Stomach (tissue), 8 donors: ENCODE measurements at regions not wholly inside any gene's neighbourhood (a gene's known extent, or its start where the extent isn't known, plus 50 kb on each side); places are given as distances from the start of the nearest gene placed in this dataset.

Experiments
- DNase-seq, 2 donors: peaks; one replicate each; pipeline versions ENCODE4 v3.0.0 to v3.0.0-alpha.2; 2013 to 2019
- H3K27ac ChIP-seq, 5 donors: fragments of 200-600 bp in 4 of 5; sonication (generic) in 4 of 5; one replicate each; pipeline ENCODE4 v1.5.1; 2013 to 2019; ENCODE audit warnings: mild to moderate bottlenecking in 1 of 5, moderate library complexity in 1 of 5
- H3K27me3 ChIP-seq, 3 donors: fragments of 200-600 bp; sonication (generic); one replicate each; pipeline ENCODE4 v1.5.1; 2017 to 2019; ENCODE audit warnings: mixed run types in 1 of 3
- H3K36me3 ChIP-seq, 4 donors: fragments of 200-600 bp; sonication (generic); 1 replicate in 3 of 4; 2 replicates in 1 of 4; pipeline ENCODE4 v1.5.1; 2016 to 2019
- H3K4me1 ChIP-seq, 4 donors: fragments of 200-600 bp; sonication (generic); one replicate each; pipeline ENCODE4 v1.5.1; 2016 to 2019
- H3K4me3 ChIP-seq, 4 donors: fragments of 200-600 bp; sonication (generic) in 3 of 4; one replicate each; pipeline ENCODE4 v1.5.1; 2016 to 2019; ENCODE audit warnings: mild to moderate bottlenecking in 1 of 4
- H3K9me3 ChIP-seq, 4 donors: fragments of 200-600 bp; sonication (generic); one replicate each; pipeline ENCODE4 v1.5.1; 2016 to 2019
- CTCF ChIP-seq, 7 experiments: fragments of 450-650 bp in 4 of 7; fragments of 200-600 bp in 3 of 7; sonication (generic) in 3 of 7; IDR thresholded peaks; one replicate each; pipeline ENCODE4 v1.5.1; 2016 to 2019; ENCODE audit warnings: antibody characterized with exemption in 7 of 7, control low read depth in 2 of 7, mild to moderate bottlenecking in 1 of 7
- EP300 ChIP-seq: sonication (generic); formaldehyde crosslinking; IDR thresholded peaks from one replicate; pipeline ENCODE4 v1.6.1; 2017; ENCODE audit warnings: antibody characterized with exemption
- POLR2A ChIP-seq, 4 donors: fragments of 450-650 bp; IDR thresholded peaks; one replicate each; pipeline ENCODE4 v1.6.1; 2016; ENCODE audit warnings: antibody characterized with exemption in 4 of 4, control low read depth in 2 of 4, mild to moderate bottlenecking in 1 of 4, moderate library complexity in 1 of 4
- POLR2AphosphoS5 ChIP-seq, 3 donors: sonication (generic); formaldehyde crosslinking; IDR thresholded peaks; one replicate each; pipeline ENCODE4 v1.6.1; 2016; ENCODE audit warnings: antibody characterized with exemption in 3 of 3
- WGBS, 5 donors: extraction: QIAGEN DNeasy Blood & Tissue Kit in 3 of 5; methylation state at CpG; one replicate each; pipeline versions ENCODE4 v1.1.5 to v1.1.7; 2013 to 2018; 5-methylcytosine and 5-hydroxymethylcytosine counted together
- intact Hi-C: fragments of 100-400 bp; cut with DNase I; formaldehyde crosslinking; loops from one replicate; pipeline ENCODE4 v1.15.1; 2023; ENCODE audit warnings: low total_unique reads
- donor health status: healthy with polysubstance abuse.
- donor health status: Bipolar disorder and iron deficiency.
- donor health status: healthy.

GRCh38 chr1:115436596-115436995, 98.5 kb upstream of the NGF start:
- Histone ChIP-seq H3K36me3 (no peaks in the 10 kb centered on the region), H3K4me3 (no peak overlapping the region), H3K9me3 (no peaks in the 10 kb centered on the region), H3K27me3 (no peaks in the 10 kb centered on the region), H3K27ac (no peak overlapping the region), H3K4me1 (no peaks in the 10 kb centered on the region)
- intact Hi-C loops: no loop called here
- no peak for TF ChIP-seq CTCF (IDR thresholded peaks at IDR 0.05)
- no peak for TF ChIP-seq POLR2AphosphoS5 (IDR thresholded peaks at IDR 0.05)
- TF ChIP-seq POLR2A (IDR thresholded peaks at IDR 0.05): no peak
- TF ChIP-seq EP300: no peak
- no peak for DNase-seq

- Histone ChIP-seq H3K9me3 (no peaks in the 10 kb centered on the region), H3K4me1 (no peaks in the 10 kb centered on the region), H3K27ac (no peak overlapping the region), H3K4me3 (no peak overlapping the region), H3K27me3 (no peaks in the 10 kb centered on the region), H3K36me3 (no peaks in the 10 kb centered on the region)
- 58 to 83% (median 71%) methylated on average over 6 of the region's 6 CpGs for WGBS, 5 donors
- DNase-seq: peak in 1 of 2 donors; percentile 56
- no peak for TF ChIP-seq CTCF (IDR thresholded peaks at IDR 0.05)
- no peak for TF ChIP-seq POLR2AphosphoS5 (IDR thresholded peaks at IDR 0.05)
- no peak for TF ChIP-seq POLR2A (IDR thresholded peaks at IDR 0.05)
- TF ChIP-seq EP300: no peak
- intact Hi-C loops: no loop called here
These were observed 95.4 kb upstream of the NGF start for GRCh38 chr1:115433483-115433882.

GRCh38 chr1:115432061-115432460, 94.0 kb upstream of the NGF start:
- 48 to 69% (median 57%) methylated on average over 6 of the region's 6 CpGs for WGBS, 5 donors

GRCh38 chr1:115430441-115431158, 92.6 kb upstream of the NGF start:
- Histone ChIP-seq H3K4me1 (no peaks in the 10 kb centered on the region), H3K27me3 (no peaks in the 10 kb centered on the region), H3K27ac (no peak overlapping the region), H3K4me3 (no peak overlapping the region), H3K9me3 (no peaks in the 10 kb centered on the region), H3K36me3 (no peaks in the 10 kb centered on the region)
- WGBS, 5 donors: 79 to 94% (median 84%) methylated on average over 7 of the region's 7 CpGs
- DNase-seq: no peak
- no peak for TF ChIP-seq EP300
- no peak for TF ChIP-seq CTCF (IDR thresholded peaks at IDR 0.05)
- intact Hi-C loops: no loop called here

More at GRCh38 chr1:115432061-115432460, 94.0 kb upstream of the NGF start:
- H3K27ac ChIP-seq: no peak overlapping the region
- intact Hi-C loops: no loop called here
- TF ChIP-seq EP300 (no peak), POLR2AphosphoS5 (IDR thresholded peaks at IDR 0.05) (no peak), CTCF (IDR thresholded peaks at IDR 0.05) (no peak), POLR2A (IDR thresholded peaks at IDR 0.05) (no peak)
- H3K4me1 ChIP-seq: no peaks in the 10 kb centered on the region
- no peak overlapping the region for H3K4me3 ChIP-seq
- no peaks in the 10 kb centered on the region for H3K27me3 ChIP-seq
- H3K36me3 ChIP-seq: no peaks in the 10 kb centered on the region
- H3K9me3 ChIP-seq: no peaks in the 10 kb centered on the region
- DNase-seq: no peak
